DMS153 treated with DMSO at 0.1 percent for 48 hours (cell line): ENCODE measurements at regions not wholly inside any gene's neighbourhood (a gene's known extent, or its start where the extent isn't known, plus 50 kb on each side); places are given as distances from the start of the nearest gene placed in this dataset.
A peak's percentile ranks its signal among the peaks of the same experiment; 100 is the strongest.

Experiments
- DNase-seq: peaks from one replicate; lab custom pipeline; 2025; ENCODE audit not compliant: unreplicated experiment; lab: John Stamatoyannopoulos, UW

DNA sequence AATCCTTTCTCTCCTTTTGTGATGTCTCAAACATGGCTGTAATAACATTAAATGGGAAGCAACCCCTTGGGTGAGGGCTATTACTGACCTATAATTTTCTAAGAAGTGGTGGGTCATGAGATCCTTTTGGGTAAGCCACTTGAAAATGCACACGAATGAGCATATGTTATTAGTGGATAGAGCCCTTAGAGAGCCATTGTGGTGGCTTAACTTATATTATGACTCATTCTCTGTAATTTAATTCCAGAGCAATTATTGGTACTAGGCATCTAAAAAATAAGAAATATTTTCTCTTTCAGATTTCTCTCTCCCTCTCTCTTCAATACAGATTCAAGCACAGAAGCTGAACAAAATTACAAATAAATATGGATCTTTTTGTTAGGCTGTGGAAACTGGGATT lies 1177.4 kb upstream of the PHF14 start:
- DNase-seq = no peak

DNA sequence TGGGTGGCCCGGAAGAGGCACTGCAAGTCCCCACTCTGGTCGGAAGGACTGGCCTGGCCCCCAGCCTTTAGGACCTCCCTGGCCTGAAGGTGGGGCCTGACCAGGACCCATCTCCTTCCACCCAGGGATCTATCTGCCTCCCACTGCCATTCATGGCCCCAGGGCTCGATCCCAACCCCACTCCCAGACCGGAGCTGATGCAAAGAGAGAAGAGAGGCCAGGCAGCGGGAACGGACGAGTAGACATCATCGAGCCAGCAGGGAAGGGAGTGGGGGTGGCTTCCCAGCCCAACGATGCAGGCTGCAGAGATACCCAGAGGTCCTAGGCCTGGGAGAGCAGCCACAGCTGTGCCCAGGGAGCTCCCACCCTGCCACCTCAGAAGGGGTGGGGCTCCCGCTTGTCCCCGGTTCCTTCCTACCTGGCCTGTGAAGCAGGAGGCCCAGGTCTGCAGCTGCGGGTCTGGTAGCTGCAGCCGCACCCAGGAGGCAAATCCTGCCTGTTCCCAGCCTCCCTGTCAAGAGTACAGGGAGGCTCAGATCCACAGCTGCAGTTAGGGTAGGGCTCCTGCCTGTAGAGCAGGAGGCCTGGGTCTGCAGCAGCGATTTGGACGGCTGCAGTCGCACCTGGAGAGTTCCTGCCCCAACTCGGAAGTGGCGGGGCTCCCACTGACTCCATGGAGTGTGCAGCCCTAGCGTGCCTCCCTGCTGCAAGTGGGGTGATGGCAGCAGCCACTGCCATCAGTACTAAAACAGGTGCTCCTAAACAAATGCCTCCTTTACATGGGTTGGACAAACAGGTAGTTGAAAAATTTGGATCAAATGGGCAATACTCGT lies 1151.0 kb upstream of the PHF14 start:
- DNase-seq = no peak

DNA sequence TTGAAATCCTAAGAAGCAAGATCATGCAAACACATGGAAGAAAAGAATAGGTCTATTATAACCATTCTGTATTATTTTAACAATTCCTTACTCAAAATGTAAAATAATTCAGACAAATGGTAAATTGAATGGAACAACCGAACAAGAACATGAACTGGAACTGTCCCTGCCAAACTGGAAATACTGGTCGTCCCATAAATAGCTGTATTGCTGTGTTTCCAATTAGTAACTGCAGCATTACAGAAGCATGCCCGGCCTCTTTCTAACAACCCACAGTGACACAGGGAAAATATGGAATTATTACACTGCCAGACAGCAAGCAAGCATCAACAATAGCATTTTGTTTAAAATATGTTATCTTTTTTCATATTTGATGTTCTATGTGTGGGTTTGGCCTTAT lies 1138.5 kb upstream of the PHF14 start:
- no peak for DNase-seq

DNA sequence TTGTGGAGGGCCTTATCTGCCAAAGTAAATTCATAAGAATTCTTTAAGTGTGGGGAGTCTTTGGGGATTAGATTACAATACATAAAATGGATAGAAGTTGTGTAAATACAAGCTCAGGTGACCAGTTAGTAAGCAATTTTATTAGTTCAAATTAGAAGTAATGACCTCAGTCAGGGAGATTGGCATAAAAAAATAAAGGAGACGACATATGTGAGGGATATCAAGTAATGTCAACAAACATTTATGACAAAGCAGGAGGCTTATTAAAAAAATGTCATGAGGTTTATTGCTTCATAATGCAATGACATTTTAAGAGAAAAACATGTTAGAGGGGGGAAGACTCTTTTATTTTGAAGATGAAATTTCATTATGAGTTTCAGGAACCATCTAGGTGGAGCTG lies 1137.0 kb upstream of the PHF14 start:
- no peak for DNase-seq

DNA sequence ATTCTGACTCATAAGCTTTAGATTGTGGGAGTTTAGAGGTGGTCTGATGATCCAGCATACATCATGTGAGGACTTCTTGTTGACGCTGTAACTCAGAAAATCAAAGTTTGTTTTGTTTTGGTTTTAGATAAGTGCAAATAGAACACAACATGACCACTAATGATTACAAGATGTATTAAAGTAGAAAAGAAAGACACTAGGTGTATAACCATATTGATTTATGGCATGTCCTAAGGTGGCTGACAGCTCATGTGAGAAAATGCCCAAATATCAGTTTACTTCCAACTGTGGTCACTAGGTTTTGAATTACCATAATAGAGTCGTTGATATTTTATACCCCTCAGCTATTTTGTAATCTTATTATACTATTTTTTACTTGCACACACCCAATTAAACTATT lies 1131.4 kb upstream of the PHF14 start:
- DNase-seq = no peak

DNA sequence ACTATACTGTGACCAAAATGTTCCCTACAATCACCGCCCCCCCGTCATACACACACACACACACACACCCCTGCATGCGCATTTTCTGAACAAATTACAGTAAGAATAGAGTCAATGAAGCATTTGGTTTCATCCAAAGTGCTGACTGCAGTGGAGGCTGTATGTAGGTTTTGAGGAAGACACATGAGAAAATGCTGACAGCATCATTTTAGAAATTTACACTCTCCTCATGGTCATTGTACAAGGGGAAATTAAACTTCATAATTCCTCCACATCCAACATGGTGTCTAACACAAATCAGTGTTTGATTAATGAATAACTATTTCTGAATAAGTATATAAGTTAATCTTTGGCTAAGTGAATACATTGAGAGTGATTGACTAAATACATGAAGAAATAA lies 1126.8 kb upstream of the PHF14 start:
- DNase-seq = no peak

DNA sequence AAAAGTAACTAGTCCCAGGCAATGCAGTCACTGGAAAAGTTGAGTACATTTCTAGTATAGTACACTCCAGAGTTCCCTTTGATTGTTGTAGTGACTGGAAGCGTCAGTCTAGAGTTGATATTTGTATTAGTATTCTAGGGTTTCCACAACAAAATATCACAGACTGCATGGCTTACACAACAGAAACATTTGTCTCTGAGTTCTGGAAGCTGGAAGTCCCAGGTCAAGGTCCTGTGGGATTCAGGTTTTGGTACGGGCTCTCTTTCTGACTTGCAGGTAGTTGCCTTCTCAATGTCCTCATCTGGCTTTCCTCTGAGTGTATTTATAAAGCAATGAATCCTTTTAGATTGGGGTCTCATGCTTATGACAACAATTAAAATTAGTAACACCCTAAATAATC lies 1119.1 kb upstream of the PHF14 start:
- no peak for DNase-seq

DNA sequence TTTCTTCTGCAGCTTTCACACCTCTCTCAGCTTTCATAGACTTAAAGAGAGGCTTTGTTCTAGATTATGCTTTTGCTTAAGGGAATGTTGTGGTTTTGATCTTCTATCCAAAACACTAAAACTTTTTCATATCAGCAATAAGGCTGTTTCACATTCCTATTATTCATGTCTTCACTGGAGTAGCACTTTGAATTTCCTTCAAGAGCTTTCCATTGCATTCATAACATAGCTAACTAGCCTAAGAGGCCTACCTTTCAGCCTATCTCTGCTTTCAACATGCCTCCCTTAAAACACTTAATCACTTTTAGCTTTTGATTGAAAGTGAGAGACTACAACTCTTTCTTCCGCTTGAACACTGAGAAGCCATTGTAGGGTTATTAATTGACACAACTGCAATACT lies 1117.0 kb upstream of the PHF14 start:
- DNase-seq = no peak

DNA sequence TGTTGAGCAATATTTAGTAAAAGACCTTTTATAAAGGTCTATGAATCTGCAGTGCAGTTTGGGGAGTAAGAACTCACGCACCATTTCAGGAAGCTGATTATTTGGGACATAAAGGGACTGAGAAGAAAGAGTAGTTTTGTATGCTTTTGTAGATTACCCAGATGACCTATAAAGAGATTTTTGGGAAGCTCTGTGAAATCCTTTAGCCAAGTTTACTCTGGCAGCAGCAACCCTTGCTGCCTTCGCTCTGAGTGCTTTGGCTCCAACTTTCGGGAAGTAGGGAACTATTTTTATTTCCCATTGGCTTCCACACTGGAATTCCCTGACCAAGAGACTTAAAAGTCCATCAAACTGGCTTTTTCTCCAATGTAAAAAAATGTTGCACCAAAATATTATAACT lies 1110.1 kb upstream of the PHF14 start:
- DNase-seq = no peak

DNA sequence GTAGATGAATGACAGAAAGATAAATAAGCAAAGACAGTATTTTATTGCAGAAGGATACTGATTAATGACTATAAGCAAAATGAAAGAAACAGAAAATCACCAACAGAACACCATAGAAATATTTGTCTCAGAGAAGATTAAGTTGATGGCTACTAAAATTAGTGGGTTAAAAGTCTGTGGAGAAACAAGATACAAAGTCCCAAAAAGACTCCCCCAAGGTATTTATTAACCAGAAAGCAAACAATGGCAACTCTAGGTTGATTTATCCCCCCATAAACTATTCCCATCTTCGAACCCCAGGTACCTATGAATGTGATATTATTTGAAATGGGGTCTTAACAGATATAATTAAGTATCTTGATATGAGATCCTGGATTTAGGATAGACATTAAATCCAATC lies 1104.5 kb upstream of the PHF14 start:
- DNase-seq = no peak

DNA sequence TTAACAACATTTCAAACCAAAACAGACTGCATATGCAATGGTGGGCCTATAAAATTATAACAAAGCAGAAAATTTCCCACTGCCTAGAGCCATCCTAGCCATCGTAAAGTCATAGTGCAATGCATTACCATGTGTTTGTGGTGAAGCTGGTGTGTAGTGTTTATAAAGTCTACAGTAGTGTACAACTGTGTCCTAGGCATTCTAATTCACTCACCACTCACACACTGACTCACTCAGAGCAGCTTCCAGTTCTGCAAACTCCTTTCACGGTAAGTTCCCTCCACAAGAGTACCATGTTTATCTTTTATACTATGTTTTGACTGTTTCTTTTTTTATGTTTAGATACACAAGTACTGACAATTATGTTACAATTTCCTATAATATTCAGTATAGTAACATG lies 1104.1 kb upstream of the PHF14 start:
- no peak for DNase-seq

DNA sequence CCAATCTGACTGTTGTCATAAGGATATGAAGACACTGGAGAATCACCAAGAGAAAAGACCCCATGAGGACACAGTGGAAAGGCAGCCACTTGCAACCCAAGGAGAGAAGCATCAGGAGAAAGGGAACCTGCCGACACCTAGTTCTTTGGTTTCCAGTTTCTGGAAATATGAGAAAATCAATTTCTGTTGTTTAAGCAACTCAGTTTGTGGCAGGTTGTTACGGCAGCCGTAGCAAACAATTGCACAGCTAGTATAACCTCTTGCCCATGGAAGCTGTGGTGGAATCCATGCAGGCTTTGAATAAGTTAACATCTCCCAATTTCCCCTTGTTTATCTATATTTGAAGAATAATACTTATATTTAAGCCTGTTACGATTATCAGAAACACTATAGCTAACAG lies 1103.0 kb upstream of the PHF14 start:
- no peak for DNase-seq

DNA sequence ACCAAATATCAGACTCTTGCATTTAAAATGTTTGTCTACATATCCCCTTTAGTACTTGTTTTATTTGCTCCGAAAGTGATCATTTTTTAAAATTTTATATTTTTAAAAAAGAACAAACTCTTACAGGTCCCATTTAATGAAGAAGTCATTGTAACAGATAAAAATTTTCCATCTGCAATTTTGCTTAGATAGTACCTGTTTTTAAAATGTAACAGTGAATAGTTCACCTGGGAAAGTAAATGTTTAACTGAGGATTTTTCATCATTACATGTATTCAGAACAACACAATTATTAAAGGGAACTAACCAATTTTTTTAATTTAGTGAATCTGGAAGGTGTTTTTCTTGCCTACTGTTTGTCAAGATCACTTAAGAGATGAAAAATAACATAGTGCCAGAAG lies 1099.5 kb upstream of the PHF14 start:
- no peak for DNase-seq

DNA sequence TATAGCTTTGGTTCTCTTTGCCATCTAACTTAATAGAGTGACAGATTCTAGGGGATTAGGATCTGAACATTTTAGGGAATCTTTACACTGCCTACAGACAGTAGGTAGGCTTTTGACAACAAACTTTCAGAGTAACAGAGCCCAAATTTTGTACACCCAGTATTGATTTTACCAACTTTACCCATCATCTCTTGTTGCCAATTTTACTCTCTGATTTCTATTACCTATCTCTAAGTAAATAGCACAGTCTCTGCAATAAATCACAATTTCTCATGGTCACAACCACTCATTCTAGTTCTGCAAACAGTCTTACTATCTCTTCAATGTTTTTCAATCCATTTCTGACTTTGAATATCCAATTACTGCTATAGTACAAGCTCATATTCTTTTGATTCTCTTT lies 1097.6 kb upstream of the PHF14 start:
- no peak for DNase-seq

DNA sequence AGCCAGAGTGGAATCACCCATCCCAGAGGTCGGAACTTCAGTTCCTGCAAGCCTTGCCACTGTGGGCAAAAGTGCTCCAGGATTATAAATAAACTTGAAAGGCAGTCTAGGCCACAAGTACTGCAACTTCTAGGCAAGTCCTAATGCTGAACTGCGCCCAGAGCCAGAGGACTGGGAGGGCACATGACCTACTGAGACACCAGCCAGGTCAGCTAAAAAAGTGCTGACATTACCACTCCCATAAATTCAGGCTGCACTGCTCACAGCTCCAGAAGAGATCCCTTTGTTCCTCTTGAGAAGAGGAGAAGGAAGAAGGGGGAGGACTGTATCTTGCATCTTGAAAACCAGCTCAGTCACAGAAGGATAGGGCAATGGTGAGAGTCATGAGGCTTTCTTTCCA lies 1084.1 kb upstream of the PHF14 start:
- DNase-seq = no peak

DNA sequence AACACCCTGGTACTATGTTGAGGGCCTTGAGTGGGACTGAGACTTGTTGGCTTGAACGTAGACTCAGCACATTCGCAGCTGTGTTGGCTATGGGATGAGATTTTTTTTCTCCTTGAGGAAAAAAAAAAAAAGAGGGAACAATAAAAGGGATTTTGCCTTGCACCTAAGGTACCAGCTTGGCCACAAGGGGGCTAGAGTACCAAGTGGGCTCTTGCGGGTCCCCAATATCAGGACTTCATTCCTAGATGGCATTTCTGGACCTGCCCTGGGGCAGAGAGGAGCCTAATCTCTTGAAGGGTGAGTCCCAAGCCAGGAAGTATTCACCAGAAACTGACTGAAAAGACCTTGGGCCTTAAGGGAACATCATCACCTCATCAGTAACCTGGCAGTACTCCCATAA lies 1083.6 kb upstream of the PHF14 start:
- DNase-seq = no peak

DNA sequence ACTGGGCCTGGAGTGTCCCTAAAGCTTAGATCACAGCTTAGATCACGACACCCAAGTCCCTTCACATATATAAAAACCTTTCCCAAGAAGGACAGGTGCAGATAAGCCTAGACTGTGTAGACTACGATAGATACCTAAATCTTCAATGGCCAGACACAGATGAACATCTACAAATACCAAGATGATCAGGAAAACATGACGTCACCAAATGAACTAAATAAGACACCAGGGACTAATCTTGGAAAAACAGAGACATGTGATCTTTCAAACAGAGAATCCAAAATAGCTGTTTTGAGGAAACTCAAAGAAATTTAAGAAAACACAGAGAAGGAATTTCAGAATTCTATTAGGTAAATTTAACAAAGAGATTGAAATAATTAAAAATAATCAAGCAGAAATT lies 1082.6 kb upstream of the PHF14 start:
- DNase-seq = no peak

DNA sequence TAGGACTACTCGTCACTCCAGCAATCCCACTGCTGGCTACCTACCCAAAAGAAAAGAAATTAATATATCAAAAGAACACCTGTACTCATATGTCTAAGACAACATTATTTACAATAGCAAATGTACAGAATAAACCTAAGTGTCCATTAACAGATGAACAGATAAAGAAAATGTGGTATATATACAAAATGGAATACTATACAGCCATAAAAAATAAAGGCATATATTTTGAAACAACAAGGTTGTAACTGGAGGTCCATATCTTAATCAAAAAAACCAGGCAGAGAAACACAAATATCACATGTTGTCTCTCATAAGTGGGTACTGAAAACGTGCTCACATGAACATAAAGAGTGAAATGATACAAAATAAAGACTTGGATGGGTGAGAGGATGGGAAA lies 1073.3 kb upstream of the PHF14 start:
- DNase-seq = no peak

DNA sequence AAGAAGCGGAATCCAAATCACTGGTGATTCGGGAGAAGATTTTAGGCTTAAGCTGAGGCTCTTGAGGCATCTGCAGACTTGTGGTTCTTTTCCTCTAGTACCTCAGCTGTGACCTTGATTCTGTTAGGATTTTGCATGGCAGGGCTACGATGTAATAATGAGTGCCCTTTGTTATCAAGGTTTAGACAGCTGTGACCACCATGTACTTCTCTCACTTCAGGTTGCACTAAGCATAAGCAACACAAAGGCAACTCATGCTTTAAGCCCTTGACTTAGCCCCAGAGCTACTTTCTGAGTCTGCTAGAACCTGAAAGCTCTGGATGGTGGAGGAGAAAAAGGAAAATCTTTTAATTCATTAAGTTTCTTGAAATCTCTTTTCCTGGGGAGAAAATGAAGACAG lies 1052.3 kb upstream of the PHF14 start:
- DNase-seq = no peak

DNA sequence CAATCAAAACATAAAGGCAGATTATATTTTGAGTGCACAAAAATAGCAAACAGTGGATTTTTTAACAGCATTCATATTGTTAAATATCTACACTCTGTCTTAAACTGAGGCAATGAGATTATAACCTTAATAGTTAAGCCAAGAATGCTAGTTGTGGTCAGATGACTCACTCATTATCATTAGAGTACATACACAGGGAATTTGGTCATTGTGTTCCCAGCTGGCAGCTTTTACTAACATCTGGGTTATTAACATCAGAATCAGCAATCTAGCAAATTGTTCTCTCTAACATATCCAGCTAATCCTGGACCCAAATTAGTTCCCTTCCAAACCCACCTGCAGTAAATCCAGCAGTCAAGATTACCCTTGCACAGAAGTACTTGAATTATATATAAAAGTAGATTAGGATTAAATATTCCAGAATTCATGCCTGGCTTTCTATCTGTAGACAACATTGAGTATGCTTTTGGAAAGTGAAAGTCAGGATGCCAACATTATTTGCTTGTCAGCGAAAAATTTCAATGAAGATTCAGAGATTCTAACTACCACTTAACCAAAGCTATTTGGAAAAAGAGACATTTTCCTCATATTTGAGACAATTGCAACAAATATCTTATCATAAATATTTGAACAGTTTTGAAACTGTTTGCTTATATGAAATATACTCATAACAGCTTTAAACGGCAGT lies 1035.6 kb upstream of the PHF14 start:
- no peak for DNase-seq

DNA sequence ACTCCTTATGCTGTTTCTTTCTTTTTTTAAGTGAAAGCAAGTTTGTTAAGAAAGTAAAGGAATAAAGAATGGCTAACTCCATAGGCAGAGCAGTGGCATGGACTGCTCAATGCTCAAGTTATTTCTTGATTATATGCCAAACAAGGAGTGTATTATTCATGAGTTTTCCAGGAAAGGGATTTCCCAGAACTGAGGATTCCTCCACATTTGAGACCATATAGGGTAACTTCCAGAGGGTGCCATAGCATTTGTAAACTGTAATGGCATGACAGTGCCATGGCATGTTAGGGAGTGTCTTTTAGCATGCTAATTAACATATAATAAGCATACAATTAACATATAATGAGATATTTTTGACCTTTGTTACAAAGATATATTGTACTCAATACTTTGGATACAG lies 1034.5 kb upstream of the PHF14 start:
- no peak for DNase-seq

DNA sequence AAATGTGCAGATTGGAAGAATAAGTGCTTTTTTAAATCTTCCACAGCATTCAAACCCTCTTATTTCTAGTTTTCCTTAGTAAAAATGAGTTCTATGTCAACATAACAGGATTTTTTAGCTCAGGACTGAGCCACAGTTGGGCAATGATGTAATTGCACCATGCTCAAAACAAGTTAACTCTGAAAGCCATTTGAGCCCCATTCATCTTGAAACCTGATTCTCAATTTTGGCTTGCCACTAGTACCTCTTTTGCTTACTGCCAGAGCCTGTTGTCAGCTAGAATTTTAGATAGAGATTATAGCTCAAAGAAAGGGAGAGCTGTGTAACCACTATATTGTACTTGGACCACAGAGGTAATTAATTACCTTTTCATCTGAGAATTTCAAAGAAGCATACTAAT lies 1028.5 kb upstream of the PHF14 start:
- DNase-seq = peak; percentile 14

DNA sequence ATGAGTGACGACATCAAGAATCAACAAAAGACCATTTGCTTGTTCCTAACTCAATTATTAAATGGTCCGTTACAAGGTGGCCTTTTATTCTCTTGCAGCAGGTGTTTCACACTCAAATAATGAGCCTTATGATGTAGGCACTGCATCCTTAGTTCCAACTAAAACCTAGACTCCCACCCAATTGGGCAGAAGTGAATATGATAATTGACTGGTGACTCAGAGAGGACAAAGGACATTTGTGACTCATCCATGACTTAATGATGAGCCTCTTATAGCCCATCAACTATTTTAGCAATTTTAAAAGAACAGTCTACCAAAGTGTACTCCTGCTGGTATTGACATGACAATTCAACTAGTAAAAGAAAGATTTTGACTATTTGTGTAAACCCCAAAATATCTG lies 1027.8 kb upstream of the PHF14 start:
- DNase-seq = peak; percentile 39
